ENCODE measurements at regions not wholly inside any gene's neighbourhood (a gene's known extent, or its start where the extent isn't known, plus 50 kb on each side); places are given as distances from the start of the nearest gene placed in this dataset.

DNA sequence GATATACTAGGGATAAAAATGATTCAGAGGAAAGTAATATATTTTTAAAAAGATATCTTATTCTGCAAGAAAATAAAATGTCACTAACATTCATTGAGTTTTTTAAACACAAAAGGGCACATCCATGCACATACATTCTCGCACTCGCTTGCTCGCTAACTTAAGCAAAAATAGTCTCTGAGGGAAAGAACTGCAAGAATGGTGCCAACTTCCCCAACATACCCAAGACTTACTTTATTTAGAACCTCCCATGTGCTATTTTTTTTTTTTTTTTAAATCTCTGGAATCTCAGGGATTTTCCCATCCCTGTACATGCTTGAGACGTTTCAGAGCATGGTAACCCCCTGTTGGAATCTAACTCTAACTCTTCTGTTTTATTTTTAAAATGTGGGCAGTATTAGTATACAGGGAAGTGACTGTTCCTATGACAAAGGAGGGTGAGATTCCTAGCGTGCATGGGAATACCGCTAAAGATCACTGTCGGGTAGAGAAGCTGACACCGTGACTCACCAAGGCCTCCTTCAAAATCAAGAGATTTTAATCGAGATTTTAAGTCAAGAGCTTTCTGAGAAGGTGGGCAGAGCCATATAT is 187.9 kb upstream of the ZEB2 start:
- no peak for DNase-seq

DNA sequence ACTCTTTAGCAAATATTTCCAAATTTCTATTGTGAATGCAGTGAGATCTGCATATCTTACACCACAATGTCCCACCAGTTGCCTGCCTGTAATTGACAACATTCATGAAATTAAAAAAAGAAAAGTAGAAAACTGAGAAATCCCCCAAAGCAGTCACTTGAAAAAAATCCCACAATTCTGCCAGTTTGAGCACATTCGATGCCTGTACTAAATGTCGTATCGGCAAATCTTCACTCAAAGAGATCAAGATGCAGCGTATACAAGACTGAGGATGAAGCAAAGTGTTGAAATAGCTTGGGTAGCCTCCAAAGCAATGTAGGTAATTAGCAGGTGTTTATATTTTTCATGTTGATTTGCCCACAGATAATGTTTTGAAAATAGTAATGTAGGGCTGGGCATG is 186.7 kb upstream of the ZEB2 start:
- no peak for DNase-seq

DNA sequence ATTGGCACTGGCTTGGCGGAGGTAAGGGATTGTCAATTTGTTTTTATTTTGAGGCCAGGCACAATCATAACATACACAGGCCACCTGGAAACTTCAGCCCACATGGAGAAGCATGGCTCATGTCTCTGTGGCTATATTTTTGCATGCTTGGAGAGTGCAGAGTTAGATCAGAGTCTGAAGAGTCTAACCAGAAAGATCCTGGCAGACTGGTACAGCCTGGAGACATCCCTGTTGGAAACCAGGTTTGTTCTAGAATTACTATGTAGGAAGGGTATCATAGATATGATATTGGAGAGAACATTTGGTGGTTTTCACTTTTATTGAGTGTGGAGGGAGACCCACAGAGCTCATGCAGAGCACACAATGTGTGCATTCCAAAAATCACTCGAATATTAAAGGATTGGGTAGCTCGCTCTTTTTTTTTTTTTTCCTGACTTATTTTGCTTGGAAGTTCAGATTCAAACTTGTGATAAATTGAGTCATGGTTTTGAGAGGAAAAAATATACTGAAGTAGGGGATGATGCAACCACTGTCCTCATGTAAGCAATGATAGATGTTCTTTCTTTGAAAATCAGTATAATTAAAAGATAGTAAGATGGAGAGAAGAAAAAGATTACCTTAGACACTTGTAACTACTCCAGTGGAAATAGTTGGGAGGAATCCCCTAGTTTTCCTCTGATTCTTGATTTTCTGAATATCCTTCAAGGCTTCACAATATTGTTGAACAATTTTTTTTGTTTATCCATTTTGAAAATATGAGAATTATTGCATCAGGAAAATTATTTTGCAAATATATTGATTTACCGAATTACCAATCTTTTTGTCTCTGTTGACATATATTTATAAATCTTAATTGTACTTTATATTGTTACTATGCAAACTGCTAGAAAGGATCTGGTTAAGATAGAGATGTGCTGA is 185.7 kb upstream of the ZEB2 start:
- DNase-seq, result no peak

DNA sequence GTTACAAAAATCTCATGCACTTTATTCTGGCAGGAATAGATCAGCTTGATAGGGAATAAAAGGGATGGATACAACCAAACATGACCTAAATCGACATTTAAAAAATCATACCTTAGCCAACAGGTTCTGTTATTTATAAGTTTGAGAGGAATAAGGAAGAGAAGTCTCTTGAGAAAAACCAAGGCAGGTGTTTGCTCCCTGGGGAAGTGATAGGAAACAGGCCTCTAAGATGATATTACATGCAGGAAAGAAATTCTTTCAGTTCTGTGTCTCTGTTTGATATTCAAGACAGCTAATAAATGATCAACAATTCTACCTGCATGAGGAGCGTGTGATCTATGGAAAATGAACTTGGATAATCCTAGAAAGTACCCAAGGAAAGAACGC is 184.8 kb upstream of the ZEB2 start:
- no peak for DNase-seq

DNA sequence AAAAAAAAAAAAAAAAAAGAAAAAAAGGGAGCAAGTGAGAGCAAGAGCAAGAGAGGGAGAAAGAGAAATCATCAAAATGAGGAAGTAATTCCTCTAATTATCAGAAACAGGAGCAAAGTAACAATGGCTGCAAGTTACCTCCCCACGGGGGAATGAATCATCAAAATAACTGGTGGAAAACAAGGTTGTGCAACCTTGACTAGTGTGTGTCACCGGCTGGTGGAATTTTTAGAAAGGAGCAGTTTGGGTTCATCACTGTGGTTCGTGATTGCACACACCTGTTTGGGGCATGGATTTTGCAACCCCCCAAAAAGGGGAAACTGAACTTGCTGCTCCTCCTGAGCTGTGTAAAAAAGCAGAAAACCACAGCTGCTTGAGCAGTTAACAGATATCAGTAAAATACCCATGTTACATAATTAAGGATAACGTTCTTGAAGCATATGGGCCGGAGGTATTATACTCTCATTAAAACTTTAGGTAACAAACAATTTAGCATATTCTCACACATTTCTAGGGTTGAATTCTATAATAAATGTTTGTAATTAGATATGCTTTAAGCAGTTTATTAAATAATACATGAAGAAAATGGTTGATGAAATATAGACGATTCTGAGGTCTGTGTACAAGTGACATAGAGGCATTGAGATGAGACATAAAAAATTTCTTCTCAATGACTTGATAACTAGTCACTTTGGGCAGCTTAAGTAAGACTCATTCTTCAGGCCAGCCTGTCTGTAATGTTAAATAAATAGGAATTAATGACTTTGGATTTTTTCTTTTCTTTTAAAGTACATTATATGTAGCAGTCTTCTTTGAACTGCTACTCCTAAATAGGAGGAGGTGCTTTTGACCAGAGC is 184.2 kb upstream of the ZEB2 start:
- no peak for DNase-seq

DNA sequence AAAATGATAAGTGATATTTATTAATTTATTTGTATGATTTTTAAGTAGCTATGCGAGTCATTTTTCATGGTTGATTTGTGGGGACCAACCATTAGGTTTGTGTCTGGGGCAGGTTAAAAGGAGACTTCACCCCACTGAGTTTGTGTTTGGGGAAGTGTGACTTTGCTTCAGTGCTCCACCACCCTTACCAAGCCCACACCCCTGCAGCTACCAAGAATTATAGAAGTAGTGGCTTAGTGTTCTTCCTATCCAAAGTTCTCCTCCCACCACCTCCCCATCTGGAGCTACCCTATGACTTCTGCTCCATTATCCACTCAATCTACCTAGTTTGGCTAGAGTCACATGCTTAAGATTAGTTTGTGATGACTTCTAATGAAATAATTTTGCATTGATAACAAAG is 182.1 kb upstream of the ZEB2 start:
- DNase-seq, result no peak

DNA sequence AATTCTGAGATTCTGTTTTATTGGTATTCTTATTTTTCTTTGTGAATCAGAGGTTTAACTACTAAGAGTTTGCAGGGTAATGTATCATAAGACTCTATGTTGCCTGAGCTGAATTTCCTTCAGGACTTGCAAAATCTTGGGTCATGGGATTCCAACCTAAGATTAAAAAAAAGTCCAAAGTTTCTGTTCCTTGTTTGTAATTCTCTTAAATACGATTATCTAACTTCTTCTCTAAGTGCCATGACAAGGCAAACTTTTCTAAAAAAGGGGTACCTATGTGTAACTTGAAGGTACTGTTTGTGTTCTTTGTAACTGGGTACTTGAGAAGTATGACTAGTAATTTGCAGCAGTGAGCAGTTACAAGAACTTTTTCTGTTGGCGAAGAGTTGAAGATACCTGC is 181.3 kb upstream of the ZEB2 start:
- no peak for DNase-seq

DNA sequence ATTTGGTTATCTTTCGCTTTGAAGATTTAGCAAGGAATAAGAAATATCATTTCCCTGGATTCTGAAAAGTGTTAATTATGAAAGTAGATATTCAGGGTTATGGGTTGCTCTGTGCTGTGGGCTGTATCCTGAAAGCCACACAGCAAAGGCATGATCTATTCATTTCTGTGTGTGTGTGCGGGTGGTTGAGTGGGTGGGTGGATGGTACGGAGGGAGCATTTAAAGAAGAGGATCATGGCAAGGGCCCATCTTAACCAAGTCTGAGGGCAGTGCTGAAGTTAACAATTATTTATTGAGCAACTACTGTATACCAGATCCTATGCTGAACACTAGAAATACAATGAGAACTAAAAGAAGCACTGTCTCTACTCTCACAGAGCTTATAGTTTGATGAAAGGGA is 178.2 kb upstream of the ZEB2 start:
- DNase-seq, result no peak

DNA sequence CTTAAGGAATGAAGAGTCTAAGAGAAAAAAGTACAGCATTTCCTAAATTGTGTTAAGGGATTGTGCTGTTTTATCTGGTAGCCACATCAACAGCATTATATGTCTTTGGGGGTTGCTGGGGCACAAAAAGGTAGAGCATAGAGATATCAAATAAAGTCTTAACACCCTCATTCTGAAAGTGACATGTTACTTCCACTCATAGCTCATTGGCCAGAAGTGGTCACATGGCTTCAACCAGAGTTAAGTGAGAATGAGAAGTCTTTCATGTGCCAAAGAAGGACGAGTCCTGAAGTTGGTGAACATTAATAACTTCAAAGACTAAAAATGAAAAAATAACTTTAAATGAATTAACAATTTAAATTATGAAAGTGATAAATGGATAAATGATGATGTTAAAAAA is 175.7 kb upstream of the ZEB2 start:
- no peak for DNase-seq

DNA sequence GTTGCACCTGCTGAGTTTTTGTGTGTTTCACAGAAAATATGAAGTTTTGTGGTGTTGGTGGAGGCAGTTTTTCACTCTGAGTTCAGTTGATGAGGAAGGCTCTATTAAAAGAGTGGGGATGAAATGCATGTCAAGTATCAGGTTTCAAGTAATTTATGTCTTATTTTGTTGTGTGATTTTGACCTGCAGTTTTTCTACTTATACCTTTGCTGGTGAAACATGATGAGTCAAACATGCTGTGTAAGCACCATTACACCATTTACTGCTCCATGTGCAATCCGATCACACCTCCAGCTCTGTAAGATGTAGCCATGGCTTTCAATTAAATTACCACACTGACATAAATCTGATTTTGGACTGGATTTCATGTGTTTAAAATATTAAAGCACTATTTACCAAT is 174.5 kb upstream of the ZEB2 start:
- no peak for DNase-seq

DNA sequence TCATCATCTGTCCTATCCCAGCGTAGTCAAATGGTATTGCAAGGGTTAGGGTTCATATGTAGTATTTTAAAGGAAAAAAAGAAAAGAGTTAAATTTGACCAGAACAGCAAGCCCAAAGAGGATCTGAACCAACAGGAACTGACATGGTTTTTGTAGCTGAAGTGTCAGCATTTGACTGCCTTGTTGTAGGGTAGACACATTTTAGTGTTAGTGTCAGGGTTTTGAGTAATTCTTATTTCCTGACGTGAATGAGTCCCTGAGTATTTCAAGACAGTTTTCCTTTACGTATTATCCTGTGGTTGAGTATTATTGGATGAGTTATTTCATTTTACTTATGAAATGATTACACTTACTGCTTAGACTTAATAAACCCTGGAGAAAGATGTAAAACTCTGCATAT is 173.3 kb upstream of the ZEB2 start:
- no peak for DNase-seq

DNA sequence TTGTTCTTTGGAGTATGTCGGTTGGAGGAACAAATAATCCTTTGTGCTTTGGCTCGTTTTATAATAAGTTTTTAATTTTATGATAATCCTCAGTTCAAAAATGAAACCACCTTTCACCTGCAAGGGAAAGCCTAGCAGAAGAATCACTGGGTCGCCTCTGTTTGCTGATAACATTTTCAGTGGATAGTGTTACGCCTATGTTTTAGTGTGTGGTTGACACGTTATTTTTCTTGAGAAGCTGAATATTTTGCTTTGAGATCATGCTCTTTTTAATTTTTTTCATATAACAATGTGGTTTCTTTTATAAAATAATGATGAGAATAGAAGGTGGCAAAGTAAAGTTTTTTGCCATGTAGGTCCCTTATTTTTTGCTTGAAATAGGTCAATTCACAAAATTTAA is 172.7 kb upstream of the ZEB2 start:
- no peak for DNase-seq

DNA sequence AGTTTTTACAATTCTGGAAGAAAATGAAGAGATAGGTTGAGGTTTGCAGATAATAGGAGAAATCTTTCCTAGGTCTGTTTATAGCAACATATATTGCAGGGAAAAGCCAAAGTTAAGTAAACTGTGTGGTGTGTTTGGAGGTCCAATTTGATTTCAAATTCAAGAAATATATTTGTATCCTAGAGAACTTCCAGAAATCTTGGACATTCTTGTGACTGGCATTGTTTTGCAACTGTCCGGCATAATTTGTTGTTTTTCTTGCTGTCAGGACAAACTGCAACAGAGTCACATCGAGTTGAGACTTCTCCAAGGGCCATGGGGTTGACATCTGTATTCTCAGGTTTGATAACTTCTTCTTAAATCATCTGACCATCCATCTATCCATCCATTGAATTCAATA is 170.9 kb upstream of the ZEB2 start:
- DNase-seq, result no peak

DNA sequence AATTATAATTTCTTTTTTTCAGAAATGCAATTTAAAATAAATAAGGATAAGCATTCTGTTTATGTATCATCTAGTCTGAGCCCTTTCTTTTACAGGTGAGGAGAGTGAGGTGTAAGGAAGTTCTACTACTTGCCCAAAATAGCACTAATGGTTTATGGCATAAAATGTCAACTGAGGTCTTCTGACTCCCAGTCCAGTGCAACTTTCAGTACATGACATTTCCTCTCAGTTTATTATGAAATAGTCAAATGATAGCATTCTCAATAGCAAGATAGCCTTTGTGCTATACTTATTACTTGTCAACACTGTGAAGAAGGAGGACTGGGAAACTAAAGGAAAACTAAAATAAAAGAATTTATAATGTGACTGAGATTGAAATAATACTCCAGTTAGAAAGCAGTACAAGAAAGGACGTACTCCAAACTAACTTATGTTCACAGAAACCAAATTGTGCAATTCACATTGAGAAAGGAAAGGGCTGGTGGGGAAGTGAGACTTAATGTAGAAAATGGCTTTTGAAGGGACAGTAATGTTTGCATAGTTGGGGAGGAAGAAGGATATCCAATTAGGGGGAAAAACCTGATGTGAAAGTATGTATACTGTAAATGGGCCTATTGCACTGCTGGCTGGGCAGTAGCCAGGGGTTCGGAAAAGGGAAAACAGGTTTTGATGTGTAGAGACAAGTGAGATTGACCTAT is 166.7 kb upstream of the ZEB2 start:
- no peak for DNase-seq

DNA sequence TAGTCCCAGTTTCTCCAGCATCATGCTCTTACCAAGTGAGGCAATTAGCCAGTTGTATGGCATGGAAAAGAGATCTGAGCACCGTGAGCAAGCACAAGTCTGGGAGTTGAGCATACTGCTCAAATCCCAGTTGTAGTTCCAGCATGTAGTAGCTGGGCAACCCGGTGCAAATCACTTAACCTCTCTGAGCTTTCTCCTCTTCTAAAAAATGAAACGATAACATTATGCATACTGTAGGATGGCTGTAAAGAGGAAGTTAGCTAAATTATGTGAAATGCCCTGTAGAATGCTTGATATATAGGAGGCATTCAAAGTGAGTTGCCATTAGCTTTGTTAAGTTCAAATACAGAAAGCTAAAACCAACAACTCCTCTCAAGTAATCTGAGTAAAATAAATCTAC is 164.0 kb upstream of the ZEB2 start:
- no peak for DNase-seq

DNA sequence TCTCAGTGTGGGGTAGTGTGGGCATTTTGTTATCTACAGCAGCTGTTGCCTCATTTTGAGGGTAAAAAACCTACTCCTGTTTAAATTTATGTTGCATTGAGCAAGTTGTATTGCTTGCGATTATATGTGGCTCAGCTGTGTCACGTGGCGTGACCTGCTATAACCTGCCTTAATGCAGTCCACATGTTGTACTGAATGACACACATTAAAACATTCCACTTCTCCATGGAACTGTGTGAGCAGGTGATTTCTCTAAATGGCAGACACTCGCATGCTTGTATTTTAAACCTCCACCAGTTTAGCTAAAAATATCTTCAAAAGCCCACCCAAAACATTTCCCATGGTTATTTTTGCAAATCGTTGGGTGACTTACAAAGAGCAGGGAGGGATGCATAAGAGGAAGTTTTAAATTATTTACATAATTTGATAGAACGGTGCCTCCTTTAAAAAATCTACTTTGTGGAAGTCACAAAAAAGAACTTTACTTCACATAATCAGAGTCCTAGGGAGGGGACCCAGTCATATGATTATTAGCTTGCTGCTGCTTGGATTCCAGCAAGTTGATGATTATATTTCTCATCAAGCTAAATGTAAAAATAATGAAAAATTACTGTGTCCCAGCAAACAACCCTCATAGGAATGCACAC is 163.3 kb upstream of the ZEB2 start:
- DNase-seq, result no peak

DNA sequence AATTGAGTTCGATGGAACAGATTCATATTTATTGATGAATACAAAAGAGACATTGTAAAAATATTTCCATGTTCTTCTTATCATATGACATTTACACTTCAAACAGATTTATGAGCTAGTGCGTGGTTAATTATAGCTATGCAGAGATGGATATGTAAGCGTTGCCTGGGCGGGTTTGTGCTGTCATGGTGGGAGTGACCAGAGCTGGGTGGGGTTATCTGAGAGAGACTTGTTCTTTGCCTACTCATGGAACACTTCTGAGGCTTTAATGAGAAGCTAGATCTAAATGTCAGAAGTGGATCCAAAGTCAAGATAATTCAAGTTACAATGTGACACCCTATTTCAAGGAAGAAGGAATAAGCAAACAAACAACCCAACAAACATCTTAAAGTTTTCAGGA is 162.3 kb upstream of the ZEB2 start:
- DNase-seq, result no peak

DNA sequence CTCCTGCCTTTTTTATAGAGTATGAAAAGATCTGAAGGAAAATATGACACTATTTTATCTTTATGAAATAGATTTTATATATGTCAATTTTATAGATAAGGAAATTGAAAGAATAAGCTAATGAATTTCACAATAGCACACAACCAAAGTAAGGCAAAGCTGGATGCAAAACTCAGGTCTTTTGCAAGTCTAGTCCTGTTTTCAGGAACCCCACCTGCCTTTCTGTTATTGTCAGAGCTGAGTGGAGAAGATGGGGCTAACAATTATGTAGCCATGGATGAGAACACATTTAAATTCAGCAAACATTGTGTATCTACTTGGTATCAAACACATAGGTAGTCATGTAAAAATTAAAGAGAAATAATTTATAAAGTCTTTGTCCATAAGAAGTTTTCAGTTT is 161.5 kb upstream of the ZEB2 start:
- no peak for DNase-seq

DNA sequence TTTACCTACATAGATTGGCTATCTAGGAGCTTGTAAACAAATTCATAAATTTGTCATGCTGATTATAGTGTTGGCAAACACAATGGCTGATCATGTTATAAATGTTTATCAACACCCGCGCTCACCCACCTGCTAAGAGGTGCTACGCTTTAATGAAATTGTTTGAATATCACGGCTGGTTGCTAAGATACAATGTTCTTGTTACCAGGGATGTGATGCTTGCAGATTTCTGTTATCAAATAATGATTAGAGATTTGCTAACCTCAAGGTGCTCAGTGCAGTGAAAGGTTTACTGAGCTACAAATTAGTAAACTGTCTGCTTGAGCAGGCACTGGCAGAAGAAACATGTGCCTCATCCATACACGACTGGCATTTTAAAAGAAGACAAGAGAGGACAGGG is 160.0 kb upstream of the ZEB2 start:
- no peak for DNase-seq

DNA sequence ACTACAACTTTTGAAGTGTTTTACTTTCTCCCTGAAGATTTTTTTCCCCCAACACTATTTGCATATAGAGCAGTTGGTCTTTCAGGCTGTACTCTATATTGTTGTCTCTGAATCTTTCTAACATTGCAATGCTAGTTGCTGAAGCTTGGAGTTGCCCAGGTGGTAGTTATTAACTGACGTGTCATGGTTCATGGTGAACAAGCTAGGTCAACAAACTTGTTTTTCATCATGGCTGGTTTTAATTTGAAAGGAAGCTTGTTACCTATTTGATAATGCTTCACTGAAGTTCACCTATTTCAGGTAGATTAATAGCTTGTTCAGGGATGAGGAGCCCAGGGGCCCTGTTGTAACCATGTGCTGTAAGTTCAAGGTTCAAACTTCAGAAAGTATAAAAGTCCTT is 158.8 kb upstream of the ZEB2 start:
- no peak for DNase-seq

DNA sequence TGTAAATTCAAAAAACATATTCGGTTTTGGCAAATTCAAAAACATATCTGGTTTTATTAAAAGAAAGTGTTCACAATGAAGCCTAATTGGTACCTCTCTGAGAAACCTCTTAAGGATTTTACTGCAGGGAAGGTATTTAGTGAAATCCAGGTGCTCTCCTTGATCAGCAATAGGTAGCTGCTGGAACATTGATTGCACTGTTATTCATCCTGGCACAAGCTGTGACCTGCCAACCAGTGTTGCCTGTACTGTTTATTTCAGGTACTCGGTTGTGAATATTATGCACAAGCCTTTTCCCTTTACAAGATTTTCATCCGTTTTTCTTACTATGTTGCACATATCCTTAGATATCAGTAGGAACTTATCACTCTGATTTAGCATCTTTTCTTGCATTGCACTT is 155.8 kb upstream of the ZEB2 start:
- no peak for DNase-seq

DNA sequence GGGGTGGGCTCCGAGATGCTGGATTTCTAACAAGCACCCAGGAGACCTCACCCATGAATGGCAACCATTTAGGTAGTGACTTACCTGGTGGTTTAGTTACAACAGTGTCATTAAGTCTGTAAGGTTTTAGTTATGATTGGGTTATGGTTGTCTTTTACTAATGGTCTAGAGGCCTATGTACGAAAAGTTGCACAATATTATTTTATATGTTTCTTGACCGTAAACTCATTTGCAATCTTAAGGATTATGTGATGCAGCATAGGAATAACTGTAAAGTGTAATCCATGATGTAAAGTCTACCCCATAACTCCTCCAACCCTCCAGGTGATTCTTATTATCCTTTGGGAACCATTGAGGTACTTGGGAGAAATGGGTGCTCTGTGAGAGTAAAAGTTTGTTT is 155.4 kb upstream of the ZEB2 start:
- no peak for DNase-seq

DNA sequence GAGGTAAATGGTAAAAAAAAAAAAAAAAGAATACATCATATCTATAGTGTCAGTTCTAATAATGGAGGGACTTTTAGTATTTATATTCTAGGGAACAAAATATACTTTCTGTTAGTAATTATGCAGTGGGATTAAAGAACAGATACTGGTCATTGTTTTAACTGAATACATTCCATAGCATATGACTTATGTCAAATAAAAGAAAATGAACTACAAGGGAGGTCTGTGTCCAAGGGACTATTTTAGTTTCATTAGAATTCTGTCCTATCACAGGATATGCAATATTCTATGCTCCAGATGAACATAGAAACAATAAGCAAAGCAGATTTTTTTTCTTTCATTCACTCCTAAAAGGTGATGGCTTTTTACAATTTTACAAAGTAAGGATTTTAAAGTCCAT is 154.2 kb upstream of the ZEB2 start:
- no peak for DNase-seq
